Stimulated activated naive CD8-positive, alpha-beta T cell treated with anti-CD3 and anti-CD28 coated beads, Interleukin-15, Interleukin-2, amounts not matched to agents 100 ng/mL and 50 ng/mL, for 24 hours (primary cell): ENCODE measurements at regions not wholly inside any gene's neighbourhood (a gene's known extent, or its start where the extent isn't known, plus 50 kb on each side); places are given as distances from the start of the nearest gene placed in this dataset.

Source experiments
- H3K27ac Mint-ChIP-seq: one replicate; pipeline ENCODE4 v1.8.0; 2021; ENCODE audit warnings: mild to moderate bottlenecking, mixed read lengths
- H3K27me3 Mint-ChIP-seq: one replicate; pipeline ENCODE4 v1.8.0; 2021; ENCODE audit warnings: mixed read lengths
- H3K36me3 Mint-ChIP-seq: one replicate; pipeline ENCODE4 v1.8.0; 2021; ENCODE audit warnings: low read depth, mixed read lengths
- H3K4me1 Mint-ChIP-seq: one replicate; pipeline ENCODE4 v1.8.0; 2021; ENCODE audit warnings: low read depth, mixed read lengths
- H3K4me3 Mint-ChIP-seq: one replicate; pipeline ENCODE4 v1.8.0; 2021; ENCODE audit warnings: mild to moderate bottlenecking, mixed read lengths
- H3K9me3 Mint-ChIP-seq: one replicate; pipeline ENCODE4 v1.8.0; 2021; ENCODE audit warnings: mixed read lengths

- Mint-ChIP-seq H3K27me3 (peaks cover 8% of the 10 kb centered on the region), H3K27ac (no peak overlapping the region), H3K9me3 (no peaks in the 10 kb centered on the region), H3K4me1 (peaks cover 3% of the 10 kb centered on the region), H3K4me3 (no peak overlapping the region), H3K36me3 (no peaks in the 10 kb centered on the region)
Measured at GRCh38 chr4:10278071-10278470, 161.5 kb upstream of the WDR1 start.

DNA sequence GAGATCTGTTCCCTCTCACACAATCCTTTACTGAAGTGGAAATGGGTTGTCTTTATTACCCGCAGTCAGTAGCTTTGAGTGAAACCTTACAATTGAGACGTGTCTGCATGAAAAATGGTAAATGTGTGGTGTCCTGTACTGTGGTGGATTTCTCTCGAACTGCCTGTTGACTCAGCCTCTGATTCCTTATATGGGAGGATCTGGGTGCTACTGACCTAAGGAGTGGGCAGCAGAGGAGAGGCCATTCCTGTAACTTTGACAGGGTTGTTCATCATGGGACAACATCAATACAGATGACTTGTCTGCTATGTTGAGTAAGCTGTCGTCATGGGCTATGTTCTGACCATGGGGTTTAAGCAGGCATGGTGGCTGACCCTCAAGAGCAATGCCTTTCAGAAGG, 159.6 kb upstream of the WDR1 start:
- Mint-ChIP-seq H3K27ac (no peak overlapping the region), H3K36me3 (no peaks in the 10 kb centered on the region), H3K27me3 (peaks cover 8% of the 10 kb centered on the region), H3K4me1 (peaks cover 6% of the 10 kb centered on the region), H3K4me3 (no peak overlapping the region), H3K9me3 (no peaks in the 10 kb centered on the region)

- peaks cover 6% of the 10 kb centered on the region for H3K4me1 Mint-ChIP-seq
- H3K4me3 Mint-ChIP-seq, result no peak overlapping the region
- no peaks in the 10 kb centered on the region for H3K9me3 Mint-ChIP-seq
- peaks cover 6% of the 10 kb centered on the region for H3K27me3 Mint-ChIP-seq
- H3K36me3 Mint-ChIP-seq, result no peaks in the 10 kb centered on the region
- no peak overlapping the region for H3K27ac Mint-ChIP-seq
Measured at GRCh38 chr4:10275696-10276095, 159.1 kb upstream of the WDR1 start.

DNA sequence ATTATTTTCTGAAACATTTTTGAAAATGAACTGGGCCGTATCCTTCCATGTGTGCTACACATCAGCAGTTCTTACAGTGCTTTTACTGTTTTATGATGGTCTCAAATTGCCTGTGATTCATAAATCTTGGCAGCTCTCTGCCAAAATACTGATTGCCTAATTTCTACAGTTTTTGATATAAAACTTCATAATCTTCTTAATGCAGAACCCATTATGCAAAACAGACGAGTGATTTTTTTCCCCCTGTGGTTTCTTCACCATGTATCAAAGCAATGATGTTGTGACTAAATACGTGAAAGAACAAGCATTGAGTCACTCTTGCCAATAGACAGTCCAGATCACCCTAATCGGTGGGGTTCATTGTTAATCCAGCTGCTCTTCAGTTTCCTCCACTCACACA, 156.4 kb upstream of the WDR1 start:
- Mint-ChIP-seq H3K27me3 (peaks cover 7% of the 10 kb centered on the region), H3K9me3 (no peaks in the 10 kb centered on the region), H3K27ac (no peak overlapping the region), H3K36me3 (no peaks in the 10 kb centered on the region), H3K4me3 (no peak overlapping the region), H3K4me1 (peaks cover 6% of the 10 kb centered on the region)

- H3K36me3 Mint-ChIP-seq, result no peaks in the 10 kb centered on the region
- peaks cover 7% of the 10 kb centered on the region for H3K27me3 Mint-ChIP-seq
- H3K4me1 Mint-ChIP-seq, result peaks cover 6% of the 10 kb centered on the region
- H3K4me3 Mint-ChIP-seq, result no peak overlapping the region
- H3K9me3 Mint-ChIP-seq, result no peaks in the 10 kb centered on the region
- no peak overlapping the region for H3K27ac Mint-ChIP-seq
Measured at GRCh38 chr4:10272511-10272910, 155.9 kb upstream of the WDR1 start.

- no peak overlapping the region for H3K27ac Mint-ChIP-seq
Measured at GRCh38 chr4:10267066-10267465, 150.5 kb upstream of the WDR1 start.

DNA sequence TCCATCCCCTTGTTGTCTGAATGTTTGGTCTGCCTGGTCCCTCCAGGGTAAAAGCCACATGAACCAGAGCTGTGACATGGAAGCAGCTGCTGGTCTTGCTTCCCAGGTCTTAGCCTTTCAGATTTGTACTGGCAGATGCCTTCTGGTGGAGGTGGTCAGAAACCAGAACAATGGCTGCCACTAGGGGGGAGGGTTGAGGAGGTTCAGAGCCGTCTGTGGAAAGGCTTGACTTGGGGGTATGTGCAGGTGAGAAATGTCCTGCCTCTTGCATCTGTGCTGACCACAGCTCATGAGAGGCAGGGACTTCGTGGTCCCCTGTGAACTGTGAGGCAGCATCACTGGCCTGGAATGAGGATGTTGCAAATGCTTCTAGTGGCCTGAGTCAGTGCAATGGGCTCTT, 144.2 kb upstream of the WDR1 start:
- Mint-ChIP-seq H3K36me3 (no peaks in the 10 kb centered on the region), H3K4me3 (no peak overlapping the region), H3K9me3 (no peaks in the 10 kb centered on the region), H3K27ac (no peak overlapping the region), H3K27me3 (peaks cover 8% of the 10 kb centered on the region), H3K4me1 (no peaks in the 10 kb centered on the region)

More at GRCh38 chr4:10267066-10267465, 150.5 kb upstream of the WDR1 start:
- H3K9me3 Mint-ChIP-seq, result no peaks in the 10 kb centered on the region
- no peaks in the 10 kb centered on the region for H3K36me3 Mint-ChIP-seq
- H3K27me3 Mint-ChIP-seq, result peaks cover 7% of the 10 kb centered on the region
- H3K4me3 Mint-ChIP-seq, result no peak overlapping the region
- no peaks in the 10 kb centered on the region for H3K4me1 Mint-ChIP-seq

GRCh38 chr4:10259976-10260375, 143.4 kb upstream of the WDR1 start:
- Mint-ChIP-seq H3K27me3 (peaks cover 14% of the 10 kb centered on the region), H3K4me1 (no peaks in the 10 kb centered on the region), H3K9me3 (no peaks in the 10 kb centered on the region), H3K27ac (no peak overlapping the region), H3K4me3 (no peak overlapping the region), H3K36me3 (no peaks in the 10 kb centered on the region)

DNA sequence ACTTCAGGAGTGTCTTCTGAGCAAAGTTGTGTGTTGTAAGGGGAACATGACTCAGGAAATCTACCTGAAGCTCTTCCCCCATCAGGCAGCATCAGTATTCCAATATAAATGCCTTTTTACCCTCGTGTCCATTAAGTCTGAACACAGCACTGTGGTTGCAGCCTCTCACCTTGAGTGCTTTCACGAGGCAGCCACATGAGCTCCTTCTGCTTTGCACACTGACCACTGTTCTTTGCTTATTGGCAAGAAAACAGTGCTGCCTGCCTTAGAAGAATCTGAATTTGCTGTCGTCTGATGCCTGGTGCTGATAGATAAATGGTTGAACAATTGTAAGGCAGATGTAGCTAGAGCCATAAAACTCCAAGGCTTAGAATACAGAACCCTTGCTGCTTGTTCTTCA, 139.6 kb upstream of the WDR1 start:
- Mint-ChIP-seq H3K9me3 (no peaks in the 10 kb centered on the region), H3K27ac (no peak overlapping the region), H3K4me3 (no peak overlapping the region), H3K27me3 (peaks cover 15% of the 10 kb centered on the region), H3K4me1 (no peaks in the 10 kb centered on the region), H3K36me3 (no peaks in the 10 kb centered on the region)

DNA sequence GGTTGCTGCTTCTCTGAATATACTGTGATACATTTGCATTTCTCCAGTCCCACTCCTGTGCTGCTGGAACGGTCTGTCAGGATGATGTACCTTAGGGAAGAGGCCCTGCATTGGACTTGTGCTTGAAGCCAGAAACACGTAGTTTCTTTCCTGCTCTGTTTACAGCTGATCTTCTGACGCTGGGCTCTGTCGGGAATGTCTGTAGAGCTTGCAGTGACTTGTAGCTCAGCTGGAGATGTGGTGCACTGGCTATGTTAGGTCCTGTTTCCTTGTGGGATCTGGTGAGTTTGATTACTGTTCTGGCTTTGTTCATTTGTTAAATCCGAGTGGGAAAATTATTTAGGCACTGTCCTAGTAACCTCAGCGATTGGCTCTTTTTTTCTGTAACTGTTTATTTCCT, 137.2 kb upstream of the WDR1 start:
- H3K9me3 Mint-ChIP-seq, result no peaks in the 10 kb centered on the region
- H3K27ac Mint-ChIP-seq, result no peak overlapping the region
- no peak overlapping the region for H3K4me3 Mint-ChIP-seq
- peaks cover 15% of the 10 kb centered on the region for H3K27me3 Mint-ChIP-seq
- H3K36me3 Mint-ChIP-seq, result no peaks in the 10 kb centered on the region
- H3K4me1 Mint-ChIP-seq, result no peaks in the 10 kb centered on the region

DNA sequence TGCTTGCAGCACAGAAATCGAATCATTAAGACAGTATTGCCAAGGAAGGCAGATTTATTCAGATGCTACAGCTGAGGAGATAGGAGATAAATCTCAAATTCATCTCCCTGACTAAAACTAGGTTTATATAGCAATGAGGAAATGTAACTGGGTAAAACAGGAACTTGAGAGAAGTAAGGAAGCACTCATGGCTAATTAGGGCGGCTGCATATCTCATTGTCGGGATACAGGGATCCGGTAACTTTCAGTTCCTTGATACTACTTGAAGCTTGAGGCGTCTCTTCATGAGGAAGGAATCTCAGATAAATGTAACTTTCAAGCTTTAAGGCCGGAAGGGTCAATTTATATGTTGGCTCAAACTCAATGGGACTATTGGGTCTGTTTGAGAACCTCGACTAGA, 129.2 kb upstream of the WDR1 start:
- Mint-ChIP-seq H3K4me1 (no peaks in the 10 kb centered on the region), H3K9me3 (no peaks in the 10 kb centered on the region), H3K4me3 (no peak overlapping the region), H3K27me3 (no peaks in the 10 kb centered on the region), H3K36me3 (no peaks in the 10 kb centered on the region), H3K27ac (no peak overlapping the region)

DNA sequence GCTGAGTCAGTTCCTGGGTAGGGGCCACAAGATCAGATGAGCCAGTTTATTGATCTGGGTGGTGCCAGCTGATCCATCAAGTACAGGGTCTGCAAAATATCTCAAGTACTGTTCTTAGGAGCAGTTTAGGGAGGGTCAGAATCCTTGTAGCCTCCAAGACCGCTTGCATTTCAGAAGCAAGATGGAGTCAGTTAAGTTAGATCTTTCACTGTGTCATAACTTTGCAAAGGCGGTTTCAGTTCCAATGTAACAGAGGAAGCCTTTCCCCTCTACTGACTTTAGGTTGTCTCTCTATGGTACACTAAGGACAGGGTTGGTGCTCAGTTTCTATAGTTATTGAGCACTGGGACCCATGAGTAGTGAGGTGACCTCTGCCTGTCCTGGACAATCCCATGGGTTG, 127.3 kb upstream of the WDR1 start:
- no peaks in the 10 kb centered on the region for H3K9me3 Mint-ChIP-seq
- H3K36me3 Mint-ChIP-seq, result no peaks in the 10 kb centered on the region
- no peak overlapping the region for H3K27ac Mint-ChIP-seq
- H3K27me3 Mint-ChIP-seq, result no peaks in the 10 kb centered on the region
- H3K4me1 Mint-ChIP-seq, result no peaks in the 10 kb centered on the region
- H3K4me3 Mint-ChIP-seq, result no peak overlapping the region

GRCh38 chr4:10240691-10241090, 124.1 kb upstream of the WDR1 start:
- H3K27me3 Mint-ChIP-seq, result no peaks in the 10 kb centered on the region
- no peaks in the 10 kb centered on the region for H3K4me1 Mint-ChIP-seq
- no peak overlapping the region for H3K4me3 Mint-ChIP-seq
- no peaks in the 10 kb centered on the region for H3K36me3 Mint-ChIP-seq
- H3K9me3 Mint-ChIP-seq, result no peaks in the 10 kb centered on the region
- H3K27ac Mint-ChIP-seq, result no peak overlapping the region

DNA sequence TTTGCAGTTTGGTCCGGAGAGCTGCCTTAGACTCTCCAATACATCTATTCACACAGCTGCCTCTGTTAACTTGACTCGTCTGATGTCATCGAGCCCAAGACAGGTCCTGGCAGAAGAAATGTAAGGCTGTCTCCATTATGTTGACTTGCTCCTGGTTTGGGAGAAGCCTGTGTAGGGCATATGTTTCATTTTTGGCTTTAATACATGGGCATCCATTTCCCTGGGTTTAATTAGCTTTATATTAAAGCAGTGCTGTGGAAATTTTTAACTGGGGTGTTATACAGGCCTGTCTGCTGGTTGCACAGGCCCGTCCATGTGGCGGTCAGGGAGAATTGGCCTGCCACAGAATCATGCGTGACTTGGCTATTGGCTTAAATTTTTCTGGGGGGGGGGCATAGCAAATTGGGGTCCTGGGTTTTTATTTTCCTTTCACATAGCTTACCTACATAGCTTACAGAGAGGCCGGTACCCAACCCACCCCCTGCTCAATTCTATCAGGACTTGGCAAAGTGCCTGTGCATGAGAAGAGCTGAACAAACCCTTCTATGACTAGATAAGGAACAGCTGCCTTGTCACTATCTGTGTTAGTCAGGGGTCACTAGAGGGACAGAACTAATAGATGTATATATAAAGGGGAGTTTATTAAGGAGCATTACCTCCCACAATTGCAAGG, 123.5 kb upstream of the WDR1 start:
- Mint-ChIP-seq H3K27ac (no peak overlapping the region), H3K4me3 (no peak overlapping the region), H3K27me3 (no peaks in the 10 kb centered on the region), H3K9me3 (no peaks in the 10 kb centered on the region), H3K36me3 (no peaks in the 10 kb centered on the region), H3K4me1 (no peaks in the 10 kb centered on the region)

DNA sequence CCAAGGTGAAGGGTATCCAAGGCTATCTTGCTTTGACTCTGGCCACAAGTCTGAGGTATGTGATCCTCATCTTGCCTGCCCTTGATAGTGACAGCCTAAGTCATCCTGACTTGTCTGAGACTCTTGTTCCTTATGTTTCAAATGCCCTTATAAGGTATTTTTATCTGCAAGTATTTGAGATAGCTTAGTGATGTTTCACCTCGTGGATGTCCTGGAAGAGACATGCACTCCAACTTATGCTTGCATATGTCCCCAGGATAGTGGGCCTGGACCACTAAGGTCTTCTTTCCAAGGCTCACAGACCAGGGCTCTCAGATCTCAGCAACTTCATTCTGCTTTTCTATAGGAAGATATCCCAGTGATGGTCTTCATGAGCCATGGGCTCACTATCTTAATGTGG, 120.5 kb upstream of the WDR1 start:
- no peaks in the 10 kb centered on the region for H3K36me3 Mint-ChIP-seq
- no peak overlapping the region for H3K27ac Mint-ChIP-seq
- H3K27me3 Mint-ChIP-seq, result peaks cover 4% of the 10 kb centered on the region
- H3K4me3 Mint-ChIP-seq, result no peak overlapping the region
- no peaks in the 10 kb centered on the region for H3K4me1 Mint-ChIP-seq
- H3K9me3 Mint-ChIP-seq, result no peaks in the 10 kb centered on the region

DNA sequence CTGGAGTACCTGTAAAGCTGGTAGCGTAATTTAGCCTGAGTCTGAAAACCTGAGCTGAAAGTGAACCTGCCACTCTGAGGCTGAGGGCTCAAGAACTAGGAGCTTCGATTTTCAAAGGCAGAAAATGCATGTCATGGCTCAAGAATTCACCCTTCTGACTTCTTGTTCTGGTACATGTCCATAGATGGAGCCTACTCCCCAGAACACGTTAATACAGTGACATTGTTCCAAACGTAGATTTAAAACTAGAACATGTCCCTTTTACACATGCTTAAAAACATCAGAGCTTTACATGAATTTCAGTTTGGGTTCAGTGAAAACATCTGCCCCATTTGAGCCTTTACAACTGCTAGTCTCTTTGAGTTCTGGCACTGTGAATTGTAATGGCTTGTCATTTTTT, 115.5 kb upstream of the WDR1 start:
- Mint-ChIP-seq H3K36me3 (no peaks in the 10 kb centered on the region), H3K4me3 (no peak overlapping the region), H3K27ac (no peak overlapping the region), H3K27me3 (peaks cover 4% of the 10 kb centered on the region), H3K9me3 (no peaks in the 10 kb centered on the region), H3K4me1 (no peaks in the 10 kb centered on the region)
